OCI-LY3 (cell line): ENCODE measurements at regions not wholly inside any gene's neighbourhood (a gene's known extent, or its start where the extent isn't known, plus 50 kb on each side); places are given as distances from the start of the nearest gene placed in this dataset.
"Not testable (repeated sequence)": the region's sequence is repeated elsewhere in the genome, so short reads cannot be mapped to it uniquely, and the experiment has no call there.

Experiments used
- CTCF ChIP-seq: fragments of 200-600, 300-600 bp; sonication (generic); IDR thresholded peaks from 2 replicates; pipeline ENCODE4 v1.5.1; 2014; ENCODE audit warnings: antibody characterized with exemption, low read length, low read depth
- EZH2phosphoT487 ChIP-seq: fragments of 200-600 bp; shearing (Covaris generic); IDR thresholded peaks from 2 replicates; pipeline ENCODE4 v1.6.1; 2018; ENCODE audit warnings: antibody characterized with exemption, mixed run types, low read depth

- not testable (repeated sequence) for TF ChIP-seq EZH2phosphoT487, CTCF
These were observed 1522.5 kb downstream of the KHDRBS2 start for GRCh38 chr6:60763464-60764080.
